A673 (cell line): ENCODE measurements at regions not wholly inside any gene's neighbourhood (a gene's known extent, or its start where the extent isn't known, plus 50 kb on each side); places are given as distances from the start of the nearest gene placed in this dataset.
A peak's percentile ranks its signal among the peaks of the same experiment; 100 is the strongest.

Experiments used
- BruUV-seq: library from RNA; stranded (reverse); fragments of 400-500 nt; replicated peaks from 2 replicates; lab custom pipeline; 2021; lab: Mats Ljungman, UMichigan
- CTCF ChIA-PET: fragments of 300-600 bp; sonication (Branson Sonifier 250); formaldehyde crosslinking; loops from one replicate; lab custom pipeline; 2022; ENCODE audit warnings: antibody characterized with exemption; lab: Charles Lee
- POLR2A ChIA-PET: fragments of 300-600 bp; sonication (Branson Sonifier 250); formaldehyde crosslinking; loops from one replicate; lab custom pipeline; 2022; ENCODE audit warnings: antibody characterized with exemption; ENCODE audit not compliant: low non-redundant PET; lab: Charles Lee
- DNase-seq: peaks from one replicate; pipeline ENCODE4 v3.0.0-alpha.2; 2015; ENCODE audit warnings: low spot score
- H3K27ac ChIP-seq: fragments of 200-600 bp; sonication (generic); 2 replicates; pipeline ENCODE4 v1.5.1; 2016; ENCODE audit warnings: mixed run types, low read depth, mild to moderate bottlenecking, mixed read lengths, antibody characterized with exemption, low read length; ENCODE audit not compliant: poor library complexity, severe bottlenecking
- H3K27me3 ChIP-seq: fragments of 200-600 bp; sonication (generic); replicated peaks from 2 replicates; pipeline ENCODE4 v1.6.1; 2017; ENCODE audit warnings: mixed run types, low read depth, mild to moderate bottlenecking, mixed read lengths, antibody characterized with exemption, low read length; ENCODE audit not compliant: insufficient read depth, poor library complexity
- H3K36me3 ChIP-seq: fragments of 200-600 bp; sonication (generic); 2 replicates; pipeline ENCODE4 v1.6.1; 2016; ENCODE audit warnings: mixed run types, mild to moderate bottlenecking, mixed read lengths, antibody characterized with exemption, low read length; ENCODE audit not compliant: insufficient read depth, poor library complexity, severe bottlenecking
- H3K4me1 ChIP-seq: fragments of 200-600 bp; sonication (generic); 2 replicates; pipeline ENCODE4 v1.6.1; 2017; ENCODE audit warnings: mixed run types, mild to moderate bottlenecking, mixed read lengths, antibody characterized with exemption, low read length; ENCODE audit not compliant: insufficient read depth, poor library complexity, severe bottlenecking
- H3K4me3 ChIP-seq: fragments of 200-600 bp; sonication (generic); 2 replicates; pipeline ENCODE4 v1.5.1; 2016; ENCODE audit warnings: low read depth, mixed run types, mild to moderate bottlenecking, mixed read lengths, low read length; ENCODE audit not compliant: poor library complexity, severe bottlenecking
- H3K9me3 ChIP-seq: fragments of 200-600 bp; sonication (generic); 2 replicates; pipeline ENCODE4 v1.6.1; 2016; ENCODE audit warnings: mixed run types, low read depth, mild to moderate bottlenecking, mixed read lengths, antibody characterized with exemption, low read length; ENCODE audit not compliant: poor library complexity, severe bottlenecking
- CTCF ChIP-seq: fragments of 300-800, 200-600 bp; sonication (generic); conservative IDR thresholded peaks from 2 replicates; pipeline ENCODE4 v1.5.1; 2017; ENCODE audit warnings: low read depth, mild to moderate bottlenecking, antibody characterized with exemption, low read length, moderate library complexity, mixed read lengths
- EZH2 ChIP-seq: fragments of 200-600 bp; sonication (generic); IDR thresholded peaks from 2 replicates; pipeline ENCODE4 v1.6.1; 2017; ENCODE audit warnings: borderline replicate concordance, low read depth, mild to moderate bottlenecking, mixed read lengths, antibody characterized with exemption, low read length; ENCODE audit not compliant: poor library complexity, severe bottlenecking
- intact Hi-C: fragments of 100-400 bp; cut with micrococcal nuclease; formaldehyde crosslinking; loops from one replicate; pipeline ENCODE4 v1.10.0; 2022; ENCODE audit not compliant: unreplicated experiment

- TF ChIP-seq CTCF (peak; percentile 43; the same call in 1 of the 2 replicates), EZH2 (no peak)
- H3K4me3 ChIP-seq = no peak overlapping the region
- peaks cover 19% of the 10 kb centered on the region for H3K4me1 ChIP-seq
- H3K27ac ChIP-seq = peak overlapping the region; percentile 50
- intact Hi-C loops = no loop called here
- no peaks in the 10 kb centered on the region for H3K9me3 ChIP-seq
- DNase-seq = peak; percentile 62
- no peaks in the 10 kb centered on the region for H3K27me3 ChIP-seq
- CTCF ChIA-PET = no interaction called here
- no TSS peak for BruUV-seq
- no peaks in the 10 kb centered on the region for H3K36me3 ChIP-seq
- POLR2A ChIA-PET = no interaction called here
Observed at GRCh38 chr5:61675015-61675692, 343.1 kb downstream of the ZSWIM6 start.

- DNase-seq = no peak
- POLR2A ChIA-PET = no interaction called here
- no peaks in the 10 kb centered on the region for H3K9me3 ChIP-seq
- no peak overlapping the region for H3K27ac ChIP-seq
- no peak overlapping the region for H3K4me3 ChIP-seq
- H3K27me3 ChIP-seq = no peaks in the 10 kb centered on the region
- no TSS peak for BruUV-seq
- peaks cover 26% of the 10 kb centered on the region for H3K4me1 ChIP-seq
- H3K36me3 ChIP-seq = no peaks in the 10 kb centered on the region
- intact Hi-C loops = no loop called here
- CTCF ChIA-PET = no interaction called here
- TF ChIP-seq CTCF (no peak), EZH2 (no peak)
Observed at GRCh38 chr5:61677220-61677619, 345.2 kb downstream of the ZSWIM6 start.

- Histone ChIP-seq H3K36me3 (no peaks in the 10 kb centered on the region), H3K27me3 (no peaks in the 10 kb centered on the region), H3K4me1 (peaks cover 34% of the 10 kb centered on the region), H3K9me3 (no peaks in the 10 kb centered on the region), H3K27ac (no peak overlapping the region), H3K4me3 (no peak overlapping the region)
- POLR2A ChIA-PET = interaction anchor here (0.6 kb wide), 1 partner anchor 717 kb away, joined by 5 read pairs; no protein-coding TSS in a partner anchor
- CTCF ChIA-PET = no interaction called here
- TF ChIP-seq CTCF (0 out of 2 replicates have a peak, but pooled peaks have one; percentile 19), EZH2 (no peak)
- peak; percentile 49 for DNase-seq
- intact Hi-C loops = no loop called here
- BruUV-seq = no TSS peak
Observed at GRCh38 chr5:61678966-61679365, 346.9 kb downstream of the ZSWIM6 start.
